ENCODE measurements at regions not wholly inside any gene's neighbourhood (a gene's known extent, or its start where the extent isn't known, plus 50 kb on each side); places are given as distances from the start of the nearest gene placed in this dataset.

DNA sequence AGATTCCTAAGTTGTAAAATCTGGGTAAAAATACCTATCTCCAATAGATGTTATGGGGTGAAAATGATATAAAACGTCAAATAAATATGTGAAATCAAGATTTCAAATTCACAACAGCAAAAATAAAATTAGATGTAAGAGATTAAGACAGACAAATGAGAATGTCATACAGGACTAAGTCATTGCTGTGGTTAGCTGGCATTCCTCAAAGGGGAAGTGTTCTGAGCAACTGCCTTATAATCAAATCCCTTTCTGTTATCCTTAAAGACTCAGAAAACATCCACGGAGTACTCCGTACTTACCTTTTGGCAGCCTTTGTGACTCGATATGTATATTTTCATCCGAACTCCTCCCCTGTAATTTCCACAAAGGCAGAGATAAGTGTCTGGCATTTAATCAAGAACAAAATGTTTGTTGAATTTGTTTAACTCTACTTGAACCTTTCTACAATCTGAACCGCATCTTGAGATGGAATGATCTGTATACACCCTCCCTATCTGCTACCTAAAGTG lies 559.6 kb downstream of the GATA3 start:
- no peak for TF ChIP-seq TAF1 (IDR thresholded peaks at IDR 0.05; ENCODE audit: low read depth)
- no peak for TF ChIP-seq YY1 (IDR thresholded peaks at IDR 0.05; ENCODE audit: low read depth)
- TF ChIP-seq NFIC (IDR thresholded peaks at IDR 0.05) = no peak
- TF ChIP-seq CREB1 (IDR thresholded peaks at IDR 0.05; ENCODE audit: low read depth) = no peak
- no peak for TF ChIP-seq TCF12 (IDR thresholded peaks at IDR 0.05; ENCODE audit: low read depth)
- TF ChIP-seq, protein P1, sequence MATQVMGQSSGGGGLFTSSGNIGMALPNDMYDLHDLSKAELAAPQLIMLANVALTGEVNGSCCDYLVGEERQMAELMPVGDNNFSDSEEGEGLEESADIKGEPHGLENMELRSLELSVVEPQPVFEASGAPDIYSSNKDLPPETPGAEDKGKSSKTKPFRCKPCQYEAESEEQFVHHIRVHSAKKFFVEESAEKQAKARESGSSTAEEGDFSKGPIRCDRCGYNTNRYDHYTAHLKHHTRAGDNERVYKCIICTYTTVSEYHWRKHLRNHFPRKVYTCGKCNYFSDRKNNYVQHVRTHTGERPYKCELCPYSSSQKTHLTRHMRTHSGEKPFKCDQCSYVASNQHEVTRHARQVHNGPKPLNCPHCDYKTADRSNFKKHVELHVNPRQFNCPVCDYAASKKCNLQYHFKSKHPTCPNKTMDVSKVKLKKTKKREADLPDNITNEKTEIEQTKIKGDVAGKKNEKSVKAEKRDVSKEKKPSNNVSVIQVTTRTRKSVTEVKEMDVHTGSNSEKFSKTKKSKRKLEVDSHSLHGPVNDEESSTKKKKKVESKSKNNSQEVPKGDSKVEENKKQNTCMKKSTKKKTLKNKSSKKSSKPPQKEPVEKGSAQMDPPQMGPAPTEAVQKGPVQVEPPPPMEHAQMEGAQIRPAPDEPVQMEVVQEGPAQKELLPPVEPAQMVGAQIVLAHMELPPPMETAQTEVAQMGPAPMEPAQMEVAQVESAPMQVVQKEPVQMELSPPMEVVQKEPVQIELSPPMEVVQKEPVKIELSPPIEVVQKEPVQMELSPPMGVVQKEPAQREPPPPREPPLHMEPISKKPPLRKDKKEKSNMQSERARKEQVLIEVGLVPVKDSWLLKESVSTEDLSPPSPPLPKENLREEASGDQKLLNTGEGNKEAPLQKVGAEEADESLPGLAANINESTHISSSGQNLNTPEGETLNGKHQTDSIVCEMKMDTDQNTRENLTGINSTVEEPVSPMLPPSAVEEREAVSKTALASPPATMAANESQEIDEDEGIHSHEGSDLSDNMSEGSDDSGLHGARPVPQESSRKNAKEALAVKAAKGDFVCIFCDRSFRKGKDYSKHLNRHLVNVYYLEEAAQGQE (IDR thresholded peaks at IDR 0.05; ENCODE audit: low read depth) = no peak
- no peak for TF ChIP-seq TEAD4 (IDR thresholded peaks at IDR 0.05)
- TF ChIP-seq ZBTB7A (IDR thresholded peaks at IDR 0.05; ENCODE audit: low read depth) = no peak
- TF ChIP-seq, protein P2, sequence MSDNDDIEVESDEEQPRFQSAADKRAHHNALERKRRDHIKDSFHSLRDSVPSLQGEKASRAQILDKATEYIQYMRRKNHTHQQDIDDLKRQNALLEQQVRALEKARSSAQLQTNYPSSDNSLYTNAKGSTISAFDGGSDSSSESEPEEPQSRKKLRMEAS (IDR thresholded peaks at IDR 0.05) = no peak
- TF ChIP-seq EP300 (IDR thresholded peaks at IDR 0.05; ENCODE audit: borderline replicate concordance) = no peak
- TF ChIP-seq, protein P3, sequence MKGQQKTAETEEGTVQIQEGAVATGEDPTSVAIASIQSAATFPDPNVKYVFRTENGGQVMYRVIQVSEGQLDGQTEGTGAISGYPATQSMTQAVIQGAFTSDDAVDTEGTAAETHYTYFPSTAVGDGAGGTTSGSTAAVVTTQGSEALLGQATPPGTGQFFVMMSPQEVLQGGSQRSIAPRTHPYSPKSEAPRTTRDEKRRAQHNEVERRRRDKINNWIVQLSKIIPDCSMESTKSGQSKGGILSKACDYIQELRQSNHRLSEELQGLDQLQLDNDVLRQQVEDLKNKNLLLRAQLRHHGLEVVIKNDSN (IDR thresholded peaks at IDR 0.05) = no peak
- no peak for TF ChIP-seq RAD21 (IDR thresholded peaks at IDR 0.05; ENCODE audit: low read depth)
- TF ChIP-seq CEBPB (IDR thresholded peaks at IDR 0.05) = no peak
- no peak for TF ChIP-seq FOXM1 (IDR thresholded peaks at IDR 0.05; ENCODE audit: borderline replicate concordance, low read depth)
- no peak for TF ChIP-seq EGR1 (IDR thresholded peaks at IDR 0.05)

DNA sequence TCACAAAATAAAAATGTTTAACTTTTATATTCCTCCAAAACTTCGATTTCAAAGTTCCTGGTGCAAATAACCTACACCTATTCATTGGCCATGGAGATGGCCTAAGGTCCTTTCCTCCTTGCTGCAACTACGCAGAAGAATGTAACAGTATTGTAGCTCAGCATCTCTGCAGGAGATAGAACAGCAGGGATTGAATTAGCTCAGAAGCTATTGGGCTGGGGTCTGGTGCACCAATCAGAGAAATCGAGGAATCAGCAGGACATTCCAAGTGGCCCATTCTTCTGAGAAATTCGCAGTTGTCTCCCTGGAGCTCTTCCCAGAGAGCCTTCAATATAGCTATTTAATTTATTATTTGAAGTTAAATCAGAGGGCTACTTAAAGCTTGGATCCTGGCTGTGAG lies 560.6 kb downstream of the GATA3 start:
- TF ChIP-seq, protein P2 (IDR thresholded peaks at IDR 0.05) = no peak
- no peak for TF ChIP-seq NFIC (IDR thresholded peaks at IDR 0.05)
- TF ChIP-seq, protein P1 (IDR thresholded peaks at IDR 0.05; ENCODE audit: low read depth) = no peak
- no peak for TF ChIP-seq EGR1 (IDR thresholded peaks at IDR 0.05)
- no peak for TF ChIP-seq ZBTB7A (IDR thresholded peaks at IDR 0.05; ENCODE audit: low read depth)
- no peak for TF ChIP-seq TEAD4 (IDR thresholded peaks at IDR 0.05)
- TF ChIP-seq CREB1 (IDR thresholded peaks at IDR 0.05; ENCODE audit: low read depth) = no peak
- no peak for TF ChIP-seq YY1 (IDR thresholded peaks at IDR 0.05; ENCODE audit: low read depth)
- TF ChIP-seq, protein P3 (IDR thresholded peaks at IDR 0.05) = no peak
- no peak for TF ChIP-seq EP300 (IDR thresholded peaks at IDR 0.05; ENCODE audit: borderline replicate concordance)
- TF ChIP-seq CEBPB (IDR thresholded peaks at IDR 0.05) = no peak
- no peak for TF ChIP-seq TCF12 (IDR thresholded peaks at IDR 0.05; ENCODE audit: low read depth)
- no peak for TF ChIP-seq TAF1 (IDR thresholded peaks at IDR 0.05; ENCODE audit: low read depth)

DNA sequence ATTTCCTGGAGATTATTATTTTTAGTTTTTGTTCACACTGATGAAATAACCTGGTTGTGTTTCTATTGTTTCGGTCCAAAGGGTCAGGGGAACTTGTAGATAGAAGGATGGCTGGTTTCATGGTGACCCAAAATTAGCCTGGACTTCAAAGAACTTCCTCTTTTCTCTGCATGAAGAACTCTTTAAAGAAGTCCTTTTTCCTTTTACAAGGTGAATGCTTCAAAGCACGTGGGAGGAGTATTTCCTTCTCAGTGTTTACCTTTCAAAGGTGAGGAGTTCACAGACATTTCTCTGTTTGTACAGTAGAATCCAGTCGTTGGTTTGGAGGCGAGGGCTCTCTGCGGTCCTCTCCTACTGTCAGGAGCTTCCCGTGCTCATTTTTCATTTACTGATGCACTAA lies 561.7 kb downstream of the GATA3 start:
- TF ChIP-seq EGR1 (IDR thresholded peaks at IDR 0.05) (no peak), EP300 (IDR thresholded peaks at IDR 0.05; ENCODE audit: borderline replicate concordance) (no peak)

DNA sequence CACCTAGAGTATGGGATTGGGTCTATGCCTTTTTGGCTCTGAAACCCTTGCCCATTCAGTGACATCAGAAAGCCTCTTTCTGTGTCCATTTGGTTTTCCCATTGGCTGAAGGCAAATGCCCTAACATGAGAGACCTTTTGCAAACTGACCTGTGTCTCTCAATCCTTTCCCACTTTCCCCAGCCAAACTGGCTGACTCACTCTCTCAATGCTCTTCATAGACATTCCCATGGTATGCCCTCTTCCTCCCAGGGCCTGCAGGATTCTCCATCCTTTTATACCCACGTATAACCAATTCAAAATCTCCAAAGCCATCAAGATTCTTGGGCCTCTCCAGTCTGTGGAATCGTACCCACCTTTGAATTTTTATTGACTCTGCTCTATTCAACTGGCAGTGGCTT lies 563.3 kb downstream of the GATA3 start:
- TF ChIP-seq RAD21 (IDR thresholded peaks at IDR 0.05; ENCODE audit: low read depth) (no peak), FOXM1 (IDR thresholded peaks at IDR 0.05; ENCODE audit: borderline replicate concordance, low read depth) (no peak), EGR1 (IDR thresholded peaks at IDR 0.05) (no peak), EP300 (IDR thresholded peaks at IDR 0.05; ENCODE audit: borderline replicate concordance) (no peak), NFIC (IDR thresholded peaks at IDR 0.05) (no peak), YY1 (IDR thresholded peaks at IDR 0.05; ENCODE audit: low read depth) (no peak), ZBTB7A (IDR thresholded peaks at IDR 0.05; ENCODE audit: low read depth) (no peak), TEAD4 (IDR thresholded peaks at IDR 0.05) (no peak)
- TF ChIP-seq, protein P1 (IDR thresholded peaks at IDR 0.05; ENCODE audit: low read depth) = no peak
- TF ChIP-seq, protein P3 (IDR thresholded peaks at IDR 0.05) = no peak
